Middle frontal gyrus (tissue), 1 donor: ENCODE measurements at regions not wholly inside any gene's neighbourhood (a gene's known extent, or its start where the extent isn't known, plus 50 kb on each side); places are given as distances from the start of the nearest gene placed in this dataset.

Experiments
- DNase-seq: peaks from one replicate; pipeline ENCODE4 v3.0.0-alpha.2; 2015; ENCODE audit warnings: low spot score; ENCODE audit errors: extremely low spot score

DNA sequence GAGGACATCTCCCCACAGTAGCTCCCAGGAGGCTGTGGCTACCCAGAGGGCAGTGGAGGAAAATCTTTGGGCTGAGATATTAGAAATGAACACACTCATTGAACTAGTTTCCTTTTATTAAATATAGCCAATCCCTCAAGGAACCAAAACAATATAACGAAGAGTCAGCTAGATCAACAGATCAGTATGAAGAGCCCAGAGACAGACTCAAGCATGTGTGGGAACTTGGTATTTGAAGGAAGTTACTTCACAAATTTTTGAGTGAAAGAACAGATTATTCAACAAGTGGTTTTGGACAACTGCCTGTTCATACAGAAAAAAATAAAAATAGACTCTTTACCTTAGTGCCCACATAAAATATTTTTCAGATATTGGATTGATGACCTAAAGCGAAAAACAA, 183.6 kb upstream of the PMFBP1 start:
- DNase-seq, result no peak

DNA sequence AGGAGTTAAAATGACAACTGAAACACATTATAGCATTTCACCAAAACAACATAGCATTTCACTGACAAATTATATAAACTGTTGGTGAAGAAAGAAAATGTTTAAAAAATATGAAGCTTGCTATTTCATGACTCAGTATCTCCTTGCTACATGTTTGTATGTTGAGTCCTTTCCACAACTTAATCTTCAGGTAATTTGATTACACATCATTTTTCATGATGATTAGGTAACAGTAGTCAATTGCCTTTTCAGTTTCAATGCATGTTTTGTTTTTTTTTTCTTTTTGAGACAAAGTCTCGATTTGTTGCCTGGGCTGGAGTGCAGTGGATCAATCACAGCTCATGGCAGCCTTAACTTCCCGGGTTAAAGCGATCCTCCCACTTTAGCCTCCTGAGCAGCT, 177.8 kb upstream of the PMFBP1 start:
- DNase-seq, result no peak

DNA sequence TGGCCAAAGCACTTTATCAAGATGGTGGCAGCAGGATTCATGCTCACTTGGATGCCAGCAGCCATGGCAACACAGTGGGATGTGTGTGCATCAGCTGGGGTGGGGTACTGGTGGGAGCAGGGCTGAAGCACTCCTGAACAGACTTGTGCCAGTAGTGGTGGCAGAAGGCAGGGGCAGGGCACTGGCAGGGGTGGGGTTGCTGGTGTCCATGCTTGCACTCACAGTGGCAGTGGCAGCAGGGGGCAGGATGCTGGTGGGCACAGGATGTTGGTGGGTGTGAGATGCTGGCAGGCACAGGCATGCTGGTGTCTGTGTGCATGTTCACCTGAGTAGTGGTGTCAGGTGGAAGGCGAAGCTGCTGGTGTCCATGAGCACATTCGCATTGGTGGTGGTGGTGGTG, 161.0 kb upstream of the PMFBP1 start:
- DNase-seq, result no peak

DNA sequence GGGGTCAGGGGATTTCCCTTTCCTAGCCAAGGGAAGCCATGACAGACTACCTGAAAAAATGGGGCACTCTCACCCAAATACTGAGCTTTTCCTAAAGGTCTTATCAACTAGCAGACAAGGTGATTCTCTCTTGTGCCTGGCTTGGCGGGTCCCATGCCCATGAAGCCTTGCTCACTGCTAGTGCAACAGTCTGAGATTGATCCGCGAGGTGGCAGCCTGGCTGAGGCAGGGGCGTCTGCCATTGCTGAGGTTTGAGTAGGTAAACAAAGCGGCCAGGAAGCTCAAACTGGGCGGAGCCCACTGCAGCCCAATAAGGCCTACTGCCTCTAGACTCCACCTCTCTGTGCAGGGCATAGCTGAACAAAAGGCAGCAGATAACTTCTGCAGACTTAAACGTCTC, 152.6 kb upstream of the PMFBP1 start:
- DNase-seq, result no peak

DNA sequence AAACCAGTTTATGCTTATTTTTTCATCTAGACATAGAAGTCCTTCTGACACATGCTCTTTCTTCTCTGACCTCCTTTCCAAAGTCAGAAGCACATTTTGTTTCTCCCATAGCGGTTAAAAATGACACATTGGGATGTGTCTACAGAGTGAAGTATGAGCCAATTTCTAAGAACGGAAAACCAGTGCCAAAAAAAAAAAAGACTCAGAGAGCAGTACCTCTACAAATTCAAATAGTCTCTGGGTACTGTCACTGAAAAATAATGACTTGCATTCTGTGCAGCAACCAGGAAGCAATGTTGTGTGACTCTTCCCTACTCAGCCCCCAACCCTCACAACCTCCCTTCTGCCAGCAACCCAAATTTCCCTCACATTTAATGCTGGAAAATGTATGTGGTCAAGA, 145.5 kb upstream of the PMFBP1 start:
- no peak for DNase-seq

DNA sequence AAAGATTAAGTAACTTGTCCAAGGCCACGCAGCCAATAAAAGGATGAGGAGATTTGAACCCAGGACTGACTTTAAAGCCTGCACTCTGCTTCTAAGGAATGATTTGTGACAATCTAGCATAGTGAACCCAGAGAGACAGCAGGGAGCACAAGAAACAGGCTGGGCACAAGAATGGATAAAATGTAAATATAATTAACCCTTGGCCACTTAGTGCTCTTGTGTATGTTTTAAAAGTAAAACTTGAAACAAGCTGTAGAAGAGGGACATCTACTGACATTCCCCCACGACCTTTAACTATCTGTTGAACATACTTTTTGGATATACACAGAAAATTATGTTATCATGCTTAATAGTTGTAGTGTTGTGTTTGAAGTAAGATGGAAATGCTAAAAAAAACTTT, 141.9 kb upstream of the PMFBP1 start:
- no peak for DNase-seq

DNA sequence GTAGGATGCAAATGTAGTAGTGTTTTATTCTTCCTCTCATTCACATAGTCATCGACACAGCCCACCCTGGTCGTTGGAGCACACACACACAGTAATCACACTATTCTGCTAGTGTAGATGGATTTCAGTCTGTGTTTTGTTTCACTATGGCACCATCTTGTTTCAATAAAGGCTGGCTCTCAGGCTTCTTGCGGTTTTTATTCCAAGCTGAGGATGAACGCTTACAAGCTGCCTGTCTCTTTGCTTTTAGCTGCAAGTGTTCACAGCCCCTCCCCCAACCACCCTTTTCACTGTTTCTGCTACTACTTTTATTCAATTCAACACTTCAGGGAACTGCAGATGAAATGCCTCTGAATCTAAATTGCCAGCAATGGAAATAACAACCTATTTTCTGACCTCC, 140.9 kb upstream of the PMFBP1 start:
- DNase-seq, result no peak

DNA sequence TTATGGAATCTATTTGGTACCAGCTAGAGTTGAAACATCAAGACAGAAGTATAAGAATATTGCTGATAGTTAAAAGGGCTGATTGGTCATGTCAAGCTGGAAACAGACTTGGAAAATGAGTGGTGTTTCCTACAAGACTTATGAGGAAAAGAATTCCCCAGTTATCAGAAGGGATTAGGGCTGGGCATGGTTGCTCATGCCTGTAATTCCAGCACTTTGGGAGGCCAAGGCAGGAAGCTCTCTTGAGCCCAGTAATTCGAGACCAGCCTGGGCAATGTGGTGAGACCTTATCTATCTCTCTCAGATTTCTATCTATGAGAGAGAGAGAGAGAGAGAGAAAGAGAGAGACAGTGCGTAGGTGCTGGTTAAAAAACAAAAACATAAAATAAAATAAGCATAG, 139.5 kb upstream of the PMFBP1 start:
- no peak for DNase-seq

DNA sequence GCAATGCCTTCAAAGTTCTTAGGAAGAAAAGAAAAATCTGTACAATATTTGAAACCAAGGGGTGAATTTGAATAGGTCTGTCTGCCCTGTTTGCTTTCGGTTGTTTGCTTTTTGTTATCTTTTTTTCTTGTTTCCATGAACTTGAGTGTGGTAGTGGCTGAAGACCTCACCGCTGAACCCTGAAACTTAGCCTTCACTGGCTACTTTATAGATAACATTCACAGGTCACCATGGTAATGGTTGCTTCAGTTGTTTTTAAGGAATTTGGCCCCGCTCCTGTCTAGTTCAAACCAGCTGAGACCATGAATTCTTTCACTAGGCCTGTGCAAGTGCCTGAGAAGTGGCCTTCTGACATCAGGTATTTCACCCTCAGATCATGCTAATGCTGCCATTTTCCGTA, 137.0 kb upstream of the PMFBP1 start:
- DNase-seq, result no peak

DNA sequence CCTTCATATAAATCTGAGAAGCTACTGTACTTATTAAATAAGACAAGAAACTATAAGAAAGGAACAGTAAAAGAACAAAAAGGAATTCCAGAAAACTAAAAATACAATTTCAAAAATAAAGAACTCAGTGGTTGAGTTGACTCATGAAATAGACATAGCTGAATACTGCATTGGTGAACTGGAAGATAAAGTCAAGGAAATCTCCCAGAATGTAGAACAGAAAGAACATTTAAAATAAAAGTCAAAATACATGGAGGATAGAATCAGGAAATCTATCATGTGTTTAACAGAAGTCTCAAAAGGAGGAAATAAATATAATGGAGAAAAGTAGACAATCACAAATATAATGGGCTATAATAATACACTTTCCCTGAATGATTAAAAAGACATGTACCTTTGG, 136.4 kb upstream of the PMFBP1 start:
- no peak for DNase-seq

DNA sequence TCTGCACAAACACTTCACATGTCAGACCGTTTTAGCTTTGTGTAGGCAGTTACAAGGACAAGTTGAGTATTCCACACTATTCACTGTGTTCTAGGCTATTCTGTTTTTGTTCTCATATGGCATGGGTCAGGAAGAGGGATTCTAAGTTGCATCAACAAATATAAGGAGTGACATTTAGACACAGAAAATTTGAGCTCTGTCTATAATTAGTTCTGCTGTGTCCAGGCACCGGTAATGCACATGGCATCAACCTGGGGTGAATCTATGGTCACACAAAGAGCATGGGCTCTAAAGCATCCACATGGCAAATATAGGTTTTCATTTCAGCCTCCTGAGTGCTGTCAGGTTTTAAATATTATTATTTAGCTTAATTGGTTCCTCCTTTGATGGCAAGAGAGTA, 130.4 kb upstream of the PMFBP1 start:
- no peak for DNase-seq

DNA sequence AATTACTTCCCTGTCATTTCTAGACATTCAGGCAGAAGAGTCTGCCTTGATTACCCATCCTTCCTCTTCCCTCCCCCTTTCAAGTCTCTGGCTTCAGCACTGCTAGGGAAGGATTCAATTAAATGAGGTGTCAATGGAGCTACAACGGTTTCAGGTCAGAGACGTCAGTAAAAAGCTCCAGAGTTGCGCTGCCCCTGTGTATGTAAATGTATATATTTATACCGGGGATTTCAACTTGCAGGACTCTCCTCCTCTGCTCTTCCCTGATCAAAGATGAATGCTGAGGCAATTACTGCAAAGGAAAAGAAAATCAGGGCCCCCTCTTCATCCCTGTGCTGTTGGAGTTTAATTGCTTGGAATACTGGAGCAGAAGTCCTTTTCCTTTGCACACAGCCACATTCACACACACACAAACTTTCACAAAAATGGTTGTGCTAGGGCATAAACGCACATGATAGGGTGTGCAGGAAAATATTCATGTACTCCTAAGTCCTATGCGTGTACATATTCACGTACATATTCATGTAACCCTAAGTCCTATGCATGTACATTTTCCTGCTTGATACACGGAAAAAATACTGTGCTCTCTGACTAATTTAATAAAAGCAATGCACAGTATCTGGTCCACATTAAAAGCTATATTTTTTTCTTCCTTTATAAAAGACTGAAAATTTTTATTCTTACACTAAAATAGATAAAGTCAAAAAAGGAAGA, 129.7 kb upstream of the PMFBP1 start:
- no peak for DNase-seq

DNA sequence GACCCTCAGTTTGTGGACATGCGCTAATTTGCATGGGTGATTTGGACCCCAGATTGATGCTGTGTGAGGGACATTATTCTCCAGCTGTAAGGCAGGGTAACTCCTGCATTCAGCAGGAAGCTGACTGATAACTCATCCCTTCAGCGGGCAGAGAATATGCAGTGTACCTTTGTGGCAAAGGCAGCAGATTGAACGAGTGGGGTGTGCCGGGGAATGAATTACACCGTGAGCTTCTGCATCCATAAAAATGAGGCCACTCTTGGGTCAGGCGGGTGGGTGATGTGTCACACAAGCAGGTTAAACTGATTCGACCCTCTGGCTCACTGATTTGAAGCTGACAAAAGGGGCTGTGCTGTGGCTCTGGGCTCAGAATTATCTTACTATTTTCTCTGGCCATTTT, 128.9 kb upstream of the PMFBP1 start:
- DNase-seq, result no peak

DNA sequence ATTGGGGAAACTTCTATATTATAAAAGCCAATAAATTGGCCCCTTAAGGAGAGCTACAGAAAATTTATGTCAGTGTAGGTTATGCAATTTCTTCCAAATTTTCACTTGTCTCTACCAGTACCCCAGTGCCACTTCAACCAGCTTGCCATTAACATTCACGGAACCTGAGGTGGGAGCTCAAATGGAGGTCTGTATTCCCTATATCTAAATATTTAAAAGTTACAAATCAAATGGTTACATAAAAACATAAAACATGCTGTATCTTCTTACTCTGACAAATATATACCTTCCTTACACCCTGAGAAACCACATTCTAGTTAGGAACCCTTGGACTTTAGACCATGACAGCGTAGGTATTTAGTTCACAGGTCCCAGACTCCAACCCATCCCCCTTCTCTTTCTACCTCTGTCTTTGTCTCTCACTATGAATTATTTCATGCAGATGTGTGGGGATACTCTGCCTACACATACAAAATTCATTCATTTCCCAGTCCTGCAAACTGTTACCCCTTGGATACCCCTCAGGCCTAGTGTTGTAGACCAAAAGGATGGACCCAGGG, 127.8 kb upstream of the PMFBP1 start:
- no peak for DNase-seq

DNA sequence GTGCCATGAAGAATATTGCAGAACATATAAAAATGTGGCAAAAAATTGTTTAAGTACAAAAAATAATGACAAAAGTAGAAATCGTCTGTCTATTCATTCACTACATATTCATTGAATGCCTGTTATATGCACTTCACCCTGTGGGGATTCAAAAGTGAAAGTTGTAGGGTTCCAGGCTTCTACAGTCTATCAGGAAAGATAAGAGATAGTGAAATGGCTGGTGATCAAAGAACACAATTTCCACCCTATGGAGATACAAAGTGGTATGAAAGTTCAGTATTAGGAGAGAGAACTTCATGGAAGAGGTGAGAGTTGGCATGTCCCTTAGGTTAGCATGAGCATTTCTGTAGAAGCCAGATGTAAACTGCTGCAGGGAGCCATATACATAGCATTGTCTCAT, 127.0 kb upstream of the PMFBP1 start:
- no peak for DNase-seq

DNA sequence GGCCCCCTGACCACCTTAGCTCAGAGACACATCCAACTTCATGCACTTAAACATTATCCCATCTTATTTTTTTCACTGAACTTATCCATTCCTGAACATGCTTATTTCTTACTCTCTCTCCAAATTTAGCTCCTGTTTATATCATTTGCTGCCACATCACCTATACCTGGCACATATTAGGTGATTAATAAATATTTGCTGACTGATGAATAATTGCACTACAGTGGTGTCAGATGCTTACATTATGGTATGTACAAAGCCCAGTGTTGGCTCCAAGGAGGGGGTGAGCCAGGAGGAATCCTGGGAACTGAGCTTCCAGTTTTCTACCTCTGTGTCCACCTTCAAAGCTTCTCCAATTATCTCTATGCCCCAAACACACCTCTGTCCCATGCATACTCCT, 124.0 kb upstream of the PMFBP1 start:
- DNase-seq, result no peak

DNA sequence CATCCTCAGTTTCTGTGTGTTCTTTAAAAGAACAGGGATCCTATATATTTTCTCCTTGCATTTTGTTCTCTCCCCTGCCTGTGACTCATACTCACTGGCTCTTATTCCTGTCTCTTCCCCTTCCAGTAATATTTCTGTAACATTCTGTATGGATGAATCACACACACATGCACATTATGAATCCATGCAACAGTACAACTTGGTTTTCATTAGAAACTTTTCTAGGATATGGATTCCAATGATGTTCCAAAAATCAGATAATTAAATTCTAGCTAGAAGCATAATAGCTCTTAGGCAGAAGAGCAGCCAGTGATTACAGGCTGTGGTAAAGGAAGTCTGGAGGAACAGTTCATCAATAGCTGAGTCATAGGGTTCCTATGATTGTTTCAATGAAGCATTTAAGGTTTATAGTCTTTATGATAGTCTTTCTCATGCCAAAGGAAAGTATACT, 119.6 kb upstream of the PMFBP1 start:
- no peak for DNase-seq

DNA sequence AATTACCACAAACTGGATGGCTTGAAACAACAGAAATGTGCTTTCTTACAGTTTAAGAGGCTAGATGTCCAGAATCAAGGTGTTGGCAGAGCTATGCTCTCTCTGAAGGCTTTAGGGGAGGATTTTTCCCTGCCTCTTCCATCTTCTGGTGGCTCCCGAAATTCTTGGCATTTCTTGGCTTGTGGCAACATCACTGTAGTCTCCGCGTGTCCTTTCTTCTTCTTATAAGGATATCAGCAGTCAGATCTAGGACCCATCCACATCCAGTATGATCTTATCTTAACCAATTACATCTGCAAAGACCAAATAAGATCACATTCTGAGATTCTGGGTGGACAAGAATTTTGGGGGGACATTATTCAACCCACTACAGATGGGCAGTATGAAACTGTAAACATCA, 119.2 kb upstream of the PMFBP1 start:
- DNase-seq, result no peak

DNA sequence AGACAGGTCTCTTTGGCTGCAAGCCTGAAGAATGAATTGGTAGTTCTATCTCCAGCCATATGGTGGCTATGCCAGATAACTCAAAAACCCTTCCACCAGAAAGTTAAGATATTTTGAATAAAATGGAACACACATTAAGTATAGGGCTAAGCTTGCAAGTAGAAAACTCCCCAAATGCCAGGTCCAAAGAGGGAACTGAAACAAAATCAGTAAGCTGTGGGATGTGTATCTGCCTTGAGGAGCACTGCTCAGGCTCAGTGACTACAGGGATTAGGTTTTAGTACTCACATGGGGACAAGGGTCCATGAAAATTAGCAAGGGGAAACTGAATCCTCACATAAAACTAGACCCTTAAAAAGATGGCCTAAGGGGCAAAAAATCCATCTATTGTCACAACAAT, 115.7 kb upstream of the PMFBP1 start:
- DNase-seq, result no peak

DNA sequence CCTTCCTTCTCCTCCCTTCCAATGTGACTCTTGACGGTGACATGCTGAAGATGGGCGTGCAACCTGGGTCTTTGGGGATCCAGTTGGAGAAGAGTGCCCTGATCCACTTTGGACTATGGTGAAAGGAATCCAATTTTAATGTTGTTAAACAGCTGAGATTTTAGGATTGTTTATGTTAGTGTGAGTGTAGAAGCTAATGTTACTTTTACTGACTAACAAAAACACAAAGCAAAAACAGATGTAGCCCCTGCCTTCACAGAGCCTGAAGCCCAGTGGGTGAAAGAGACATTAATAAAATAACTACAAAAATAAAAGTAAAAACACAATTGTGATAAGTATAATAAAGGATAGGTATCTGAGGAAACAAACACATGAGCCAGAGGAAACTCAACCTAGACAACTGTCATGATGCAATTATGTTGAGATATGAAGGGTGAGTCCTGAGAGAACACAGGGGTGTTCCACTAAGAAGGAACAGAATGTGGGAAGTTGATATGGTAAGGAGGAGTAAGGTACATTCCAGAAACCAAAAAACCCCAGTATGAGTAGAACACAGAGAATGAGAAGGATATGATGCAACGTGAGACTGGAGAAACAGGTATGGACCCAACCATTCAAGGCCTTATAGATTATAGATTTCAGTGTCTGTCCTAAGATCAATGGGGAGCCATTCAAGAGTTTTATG, 115.1 kb upstream of the PMFBP1 start:
- no peak for DNase-seq

DNA sequence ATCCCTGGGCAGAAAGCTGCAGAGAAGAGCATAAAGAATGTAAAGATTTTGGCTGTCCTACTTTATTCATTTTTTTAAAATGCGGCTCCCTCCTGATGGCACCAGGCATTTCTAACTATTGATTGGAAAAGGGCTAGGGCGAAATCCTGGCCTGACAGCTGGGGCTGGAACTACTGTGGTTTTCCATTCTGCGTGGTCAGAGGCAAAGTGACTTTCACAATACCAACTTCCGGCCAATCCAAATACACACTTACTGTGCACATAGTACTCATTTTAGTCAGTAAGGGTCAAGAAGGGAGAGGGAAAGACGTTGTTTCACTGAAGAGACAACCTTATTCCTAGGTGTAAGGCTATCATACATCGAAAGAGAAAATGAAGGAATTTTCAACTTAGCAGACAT, 113.8 kb upstream of the PMFBP1 start:
- DNase-seq, result no peak

DNA sequence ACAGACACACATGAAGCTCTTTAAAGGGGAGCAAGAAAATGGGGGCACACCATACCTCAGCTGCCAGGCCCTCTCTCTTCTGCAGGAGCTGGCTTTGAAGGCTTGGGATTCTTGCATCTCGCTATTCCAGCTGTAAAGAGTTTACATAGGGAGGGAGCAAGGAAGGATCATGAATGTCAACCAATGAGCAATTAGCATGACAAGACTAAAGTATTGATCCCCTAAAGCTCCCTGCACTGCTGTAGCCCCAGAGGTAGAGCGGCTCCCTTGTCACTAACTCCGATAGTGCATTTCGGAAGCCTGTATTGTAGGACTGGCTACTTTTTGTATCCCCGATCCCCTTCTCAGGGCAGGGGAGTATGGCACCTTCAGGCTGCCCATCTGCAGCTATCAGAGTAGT, 113.4 kb upstream of the PMFBP1 start:
- no peak for DNase-seq
